Stomach (tissue), 4 donors: ENCODE measurements at regions not wholly inside any gene's neighbourhood (a gene's known extent, or its start where the extent isn't known, plus 50 kb on each side); places are given as distances from the start of the nearest gene placed in this dataset.

Experiments
- CTCF ChIP-seq, 7 experiments: fragments of 450-650 bp in 4 of 7; fragments of 200-600 bp in 3 of 7; sonication (generic) in 3 of 7; IDR thresholded peaks; one replicate each; pipeline ENCODE4 v1.5.1; 2016 to 2019; ENCODE audit warnings: antibody characterized with exemption in 7 of 7, control low read depth in 2 of 7, mild to moderate bottlenecking in 1 of 7
- POLR2AphosphoS5 ChIP-seq, 3 donors: sonication (generic); formaldehyde crosslinking; IDR thresholded peaks; one replicate each; pipeline ENCODE4 v1.6.1; 2016; ENCODE audit warnings: antibody characterized with exemption in 3 of 3

GRCh38 chr14:55746558-55746957 lies 166.6 kb downstream of the KTN1 start:
- TF ChIP-seq CTCF (IDR thresholded peaks at IDR 0.05) (no peak), POLR2AphosphoS5 (IDR thresholded peaks at IDR 0.05) (no peak)
